ENCODE measurements at regions not wholly inside any gene's neighbourhood (a gene's known extent, or its start where the extent isn't known, plus 50 kb on each side); places are given as distances from the start of the nearest gene placed in this dataset.

DNA sequence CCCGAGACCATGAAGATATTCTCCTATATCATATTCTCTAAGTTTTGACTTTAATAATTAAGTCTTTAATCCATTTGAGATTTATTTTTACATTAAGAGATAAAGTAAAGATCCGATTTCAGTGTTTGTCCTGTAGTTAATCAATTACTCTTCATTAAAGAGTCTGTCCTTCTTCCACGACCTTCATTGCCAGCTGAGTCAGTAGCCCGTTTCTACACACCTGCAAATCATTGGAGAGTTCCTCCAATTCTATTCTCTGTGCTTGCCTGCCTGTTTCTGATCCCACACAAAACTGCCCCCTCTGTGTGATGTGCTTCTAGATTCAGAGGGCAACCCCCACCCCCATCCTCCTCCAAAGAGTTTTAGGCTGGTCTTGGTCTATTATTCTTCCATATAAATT is 119.2 kb downstream of the KCNF1 start:
- Histone ChIP-seq H3K36me3 (ENCODE audit: control insufficient read depth, low read length) (no peaks in the 10 kb centered on the region), H3K4me1 (ENCODE audit: control insufficient read depth, low read length) (no peaks in the 10 kb centered on the region), H3K9me2 (replicated peaks; ENCODE audit: control insufficient read depth, low read length) (no peaks in the 10 kb centered on the region), H3K9me3 (ENCODE audit: control insufficient read depth, insufficient read depth, low read length) (no peaks in the 10 kb centered on the region), H4K20me1 (ENCODE audit: control insufficient read depth, insufficient read depth, low read depth, low read length) (no peaks in the 10 kb centered on the region), H3K79me2 (ENCODE audit: control insufficient read depth, low read length) (no peaks in the 10 kb centered on the region), H3K4me2 (ENCODE audit: low read length) (no peak overlapping the region), H3K27ac (ENCODE audit: low read depth, low read length) (no peak overlapping the region), H3K4me3 (ENCODE audit: low read length) (no peak overlapping the region), H3F3A (ENCODE audit: control insufficient read depth, insufficient read depth) (no peaks in the 10 kb centered on the region), H3K27me3 (ENCODE audit: control insufficient read depth, low read length) (peaks cover 3% of the 10 kb centered on the region)
- no peak for TF ChIP-seq EZH2phosphoT487 (IDR thresholded peaks at IDR 0.05; ENCODE audit: borderline replicate concordance, low read length)
- TF ChIP-seq, protein P1, sequence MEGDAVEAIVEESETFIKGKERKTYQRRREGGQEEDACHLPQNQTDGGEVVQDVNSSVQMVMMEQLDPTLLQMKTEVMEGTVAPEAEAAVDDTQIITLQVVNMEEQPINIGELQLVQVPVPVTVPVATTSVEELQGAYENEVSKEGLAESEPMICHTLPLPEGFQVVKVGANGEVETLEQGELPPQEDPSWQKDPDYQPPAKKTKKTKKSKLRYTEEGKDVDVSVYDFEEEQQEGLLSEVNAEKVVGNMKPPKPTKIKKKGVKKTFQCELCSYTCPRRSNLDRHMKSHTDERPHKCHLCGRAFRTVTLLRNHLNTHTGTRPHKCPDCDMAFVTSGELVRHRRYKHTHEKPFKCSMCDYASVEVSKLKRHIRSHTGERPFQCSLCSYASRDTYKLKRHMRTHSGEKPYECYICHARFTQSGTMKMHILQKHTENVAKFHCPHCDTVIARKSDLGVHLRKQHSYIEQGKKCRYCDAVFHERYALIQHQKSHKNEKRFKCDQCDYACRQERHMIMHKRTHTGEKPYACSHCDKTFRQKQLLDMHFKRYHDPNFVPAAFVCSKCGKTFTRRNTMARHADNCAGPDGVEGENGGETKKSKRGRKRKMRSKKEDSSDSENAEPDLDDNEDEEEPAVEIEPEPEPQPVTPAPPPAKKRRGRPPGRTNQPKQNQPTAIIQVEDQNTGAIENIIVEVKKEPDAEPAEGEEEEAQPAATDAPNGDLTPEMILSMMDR (IDR thresholded peaks at IDR 0.05; ENCODE audit: low read depth, low read length, poor library complexity, severe bottlenecking): no peak

DNA sequence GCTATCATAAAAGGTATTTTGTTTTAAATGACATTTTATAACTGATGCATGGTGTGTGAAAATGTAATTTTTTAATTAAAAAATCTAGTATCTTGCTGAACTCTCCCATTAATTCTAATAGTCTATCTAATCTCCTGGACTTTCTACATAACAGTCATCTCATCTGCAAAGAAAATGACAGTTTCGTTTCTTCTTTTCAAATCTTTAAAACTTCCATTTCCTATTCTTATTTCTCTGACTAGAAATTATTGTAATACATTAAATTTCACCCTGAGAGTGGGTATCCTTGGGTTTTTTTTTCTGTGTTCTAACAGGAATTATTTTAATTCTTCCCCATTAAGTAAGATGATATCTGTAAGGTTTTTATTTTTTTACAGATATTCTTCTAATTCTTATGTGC is 120.1 kb downstream of the KCNF1 start:
- TF ChIP-seq EZH2phosphoT487 (IDR thresholded peaks at IDR 0.05; ENCODE audit: borderline replicate concordance, low read length): no peak
- TF ChIP-seq, protein P1 (IDR thresholded peaks at IDR 0.05; ENCODE audit: low read depth, low read length, poor library complexity, severe bottlenecking): no peak
- H3F3A ChIP-seq (ENCODE audit: control insufficient read depth, insufficient read depth): no peaks in the 10 kb centered on the region
- H3K27me3 ChIP-seq (ENCODE audit: control insufficient read depth, low read length): peaks cover 3% of the 10 kb centered on the region
- no peaks in the 10 kb centered on the region for H4K20me1 ChIP-seq (ENCODE audit: control insufficient read depth, insufficient read depth, low read depth, low read length)
- no peaks in the 10 kb centered on the region for H3K4me1 ChIP-seq (ENCODE audit: control insufficient read depth, low read length)
- no peaks in the 10 kb centered on the region for H3K79me2 ChIP-seq (ENCODE audit: control insufficient read depth, low read length)
- H3K9me3 ChIP-seq (ENCODE audit: control insufficient read depth, insufficient read depth, low read length): no peaks in the 10 kb centered on the region
- H3K4me2 ChIP-seq (ENCODE audit: low read length): no peak overlapping the region
- no peaks in the 10 kb centered on the region for H3K36me3 ChIP-seq (ENCODE audit: control insufficient read depth, low read length)
- H3K4me3 ChIP-seq (ENCODE audit: low read length): no peak overlapping the region
- no peak overlapping the region for H3K27ac ChIP-seq (ENCODE audit: low read depth, low read length)
- no peaks in the 10 kb centered on the region for H3K9me2 ChIP-seq (replicated peaks; ENCODE audit: control insufficient read depth, low read length)

DNA sequence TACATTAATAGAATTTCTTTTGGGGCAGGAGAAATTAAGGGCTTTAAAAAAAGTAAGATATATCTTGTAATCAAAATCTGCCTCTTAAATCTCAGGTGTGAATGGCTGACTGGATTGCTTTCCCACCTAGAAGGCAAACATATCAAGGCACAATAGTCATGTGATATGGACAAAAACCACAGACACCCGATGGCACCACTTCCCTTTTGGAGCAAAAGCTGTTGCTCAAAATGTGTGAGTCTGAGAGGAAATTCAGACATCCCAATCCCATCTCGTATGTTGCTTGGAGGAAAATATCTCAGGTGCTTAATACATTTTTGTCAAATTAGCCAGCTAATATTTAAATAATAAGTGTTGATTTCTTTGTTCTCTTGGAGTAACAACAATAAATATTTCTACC is 120.7 kb downstream of the KCNF1 start:
- H3K79me2 ChIP-seq (ENCODE audit: control insufficient read depth, low read length): no peaks in the 10 kb centered on the region

More for the DNA sequence above, 120.7 kb downstream of the KCNF1 start:
- no peaks in the 10 kb centered on the region for H3F3A ChIP-seq (ENCODE audit: control insufficient read depth, insufficient read depth)
- H3K4me3 ChIP-seq (ENCODE audit: low read length): no peak overlapping the region
- peaks cover 3% of the 10 kb centered on the region for H3K27me3 ChIP-seq (ENCODE audit: control insufficient read depth, low read length)
- H3K9me2 ChIP-seq (replicated peaks; ENCODE audit: control insufficient read depth, low read length): no peaks in the 10 kb centered on the region
- H3K4me2 ChIP-seq (ENCODE audit: low read length): no peak overlapping the region
- H3K9me3 ChIP-seq (ENCODE audit: control insufficient read depth, insufficient read depth, low read length): no peaks in the 10 kb centered on the region; the same call in 1 of the 2 replicates
- H3K27ac ChIP-seq (ENCODE audit: low read depth, low read length): no peak overlapping the region
- no peaks in the 10 kb centered on the region for H4K20me1 ChIP-seq (ENCODE audit: control insufficient read depth, insufficient read depth, low read depth, low read length)
- no peak for TF ChIP-seq EZH2phosphoT487 (IDR thresholded peaks at IDR 0.05; ENCODE audit: borderline replicate concordance, low read length)
- TF ChIP-seq, protein P1 (IDR thresholded peaks at IDR 0.05; ENCODE audit: low read depth, low read length, poor library complexity, severe bottlenecking): no peak
- H3K36me3 ChIP-seq (ENCODE audit: control insufficient read depth, low read length): no peaks in the 10 kb centered on the region
- H3K4me1 ChIP-seq (ENCODE audit: control insufficient read depth, low read length): no peaks in the 10 kb centered on the region
